K562 (cell line): ENCODE measurements at regions not wholly inside any gene's neighbourhood (a gene's known extent, or its start where the extent isn't known, plus 50 kb on each side); places are given as distances from the start of the nearest gene placed in this dataset.

ENCODE experiments used
- ATAC-seq: fragments of 200-7000 bp; cut with Tn5 transposase; 3 replicates; pipeline ENCODE4 v1.9.1; 2020; ENCODE audit warnings: moderate library complexity
- BruUV-seq: library from RNA; stranded (reverse); fragments of 400-500 nt; replicated peaks from 2 replicates; lab custom pipeline; 2021; lab: Mats Ljungman, UMichigan
- CTCF ChIA-PET: fragments of 300-600 bp; formaldehyde crosslinking; extraction: SDS; loops from one replicate; lab custom pipeline; 2021; ENCODE audit warnings: low intra/inter-chr PET ratio; lab: Yijun Ruan, JAX
- POLR2A ChIA-PET: fragments of 300-600, 350-650 bp; sonication (Branson Sonifier 250); formaldehyde crosslinking; extraction: SDS; loops from one replicate; lab custom pipeline; 2021; ENCODE audit warnings: antibody characterized with exemption, inconsistent platforms; lab: Yijun Ruan, JAX
- DNase-seq, 4 experiments: peaks; one replicate each; pipeline versions ENCODE4 v3.0.0 to v3.0.0-alpha.2; 2011 to 2018; ENCODE audit warnings: low spot score in 3 of 4, mixed read lengths in 3 of 4; ENCODE audit errors: extremely low read depth in 1 of 4
- FAIRE-seq: peaks from 2 replicates; lab custom pipeline; 2011; peaks lifted over from hg19 to GRCh38; lab: Jason Lieb, UNC
- H2AFZ ChIP-seq: 2 replicates; pipeline ENCODE4 v1.6.0; 2011; ENCODE audit warnings: low read depth, low read length, control low read depth, inconsistent platforms
- H3K27ac ChIP-seq: fragments of 200-600 bp; 3 replicates; pipeline ENCODE4 v1.8.0; 2011; ENCODE audit warnings: low read depth, mild to moderate bottlenecking, control low read depth, inconsistent platforms, low read length, moderate library complexity, mixed read lengths; ENCODE audit errors: extremely low read depth
- H3K27me3 ChIP-seq, 2 experiments: fragments of 300-600 bp in 1 of 2; 2 replicates in 1 of 2; 3 replicates in 1 of 2; pipeline versions ENCODE4 v1.6.0 to v1.8.0; 2011; ENCODE audit warnings: inconsistent platforms in 2 of 2, low read length in 2 of 2, mild to moderate bottlenecking in 1 of 2, mixed read lengths in 1 of 2, moderate library complexity in 1 of 2; ENCODE audit not compliant: control insufficient read depth in 2 of 2, insufficient read depth in 2 of 2
- H3K36me3 ChIP-seq: fragments of 300-600 bp; 3 replicates; pipeline ENCODE4 v1.8.0; 2011; ENCODE audit warnings: mild to moderate bottlenecking, low read length, inconsistent platforms; ENCODE audit not compliant: control insufficient read depth, insufficient read depth
- H3K4me1 ChIP-seq, 2 experiments: fragments of 200-600 bp in 1 of 2; replicated peaks in 1 of 2; 2 replicates in 1 of 2; 3 replicates in 1 of 2; pipeline versions ENCODE4 v1.5.1 to v1.8.0; 2011; ENCODE audit warnings: inconsistent platforms in 2 of 2, low read length in 2 of 2, mild to moderate bottlenecking in 1 of 2, mixed read lengths in 1 of 2, moderate library complexity in 1 of 2; ENCODE audit not compliant: control insufficient read depth in 2 of 2, insufficient read depth in 2 of 2
- H3K4me2 ChIP-seq: 2 replicates; pipeline ENCODE4 v1.6.1; 2011; ENCODE audit warnings: low read length, control low read depth, inconsistent platforms, mixed read lengths; ENCODE audit not compliant: insufficient read depth
- H3K4me3 ChIP-seq: fragments of 200-600 bp; sonication (generic), shearing (Covaris generic); 2 replicates; pipeline ENCODE4 v1.5.1; 2016; ENCODE audit warnings: control low read depth, inconsistent platforms
- H3K79me2 ChIP-seq: fragments of 200-600 bp; 3 replicates; pipeline ENCODE4 v1.8.0; 2011; ENCODE audit warnings: low read length, inconsistent platforms; ENCODE audit not compliant: control insufficient read depth, insufficient read depth
- H3K9ac ChIP-seq, 2 experiments: 2 replicates each; pipeline versions ENCODE4 v1.6.0 to v1.6.1; 2011; ENCODE audit warnings: low read depth in 2 of 2, low read length in 2 of 2, control low read depth in 1 of 2, inconsistent platforms in 1 of 2, mild to moderate bottlenecking in 1 of 2, mixed read lengths in 1 of 2; ENCODE audit not compliant: insufficient read depth in 1 of 2
- H3K9me1 ChIP-seq: one replicate; pipeline ENCODE4 v1.6.0; 2011; ENCODE audit warnings: inconsistent platforms, mild to moderate bottlenecking, low read length, moderate library complexity; ENCODE audit not compliant: control insufficient read depth, insufficient read depth
- H3K9me3 ChIP-seq: replicated peaks from 2 replicates; pipeline ENCODE4 v1.5.1; 2011; ENCODE audit warnings: low read depth, low read length, inconsistent platforms; ENCODE audit not compliant: control insufficient read depth, insufficient read depth
- H4K20me1 ChIP-seq: replicated peaks from 2 replicates; pipeline ENCODE4 v1.6.1; 2011; ENCODE audit warnings: low read length, inconsistent platforms, mixed read lengths; ENCODE audit not compliant: control insufficient read depth, insufficient read depth
- ARID3B ChIP-seq: fragments of 250-450 bp; sonication (Bioruptor Pico); IDR thresholded peaks from 2 replicates; pipeline ENCODE4 v1.4.0; 2020; ENCODE audit warnings: borderline replicate concordance
- BHLHE40 ChIP-seq: IDR thresholded peaks from 2 replicates; pipeline ENCODE4 v1.6.1; 2011; ENCODE audit warnings: low read length, improper control_type of control experiment
- CCAR2 ChIP-seq: fragments of 200-400 bp; formaldehyde crosslinking; IDR thresholded peaks from 2 replicates; pipeline ENCODE4 v1.6.1; 2017; ENCODE audit warnings: mild to moderate bottlenecking, low read depth, low read length
- COPS2 ChIP-seq: fragments of 450-650 bp; conservative IDR thresholded peaks from 2 replicates; pipeline ENCODE4 v1.6.1; 2016; ENCODE audit warnings: mild to moderate bottlenecking, moderate library complexity
- DACH1 ChIP-seq: fragments of 450-650 bp; IDR thresholded peaks from 2 replicates; pipeline ENCODE4 v1.6.1; 2018; ENCODE audit not compliant: partially characterized antibody
- IRF2 ChIP-seq: sonication (generic); formaldehyde crosslinking; IDR thresholded peaks from 2 replicates; pipeline ENCODE4 v1.8.1; 2022; ENCODE audit warnings: mild to moderate bottlenecking, missing genetic modification reagents
- OTX1 ChIP-seq: fragments of 450-650 bp; formaldehyde crosslinking; IDR thresholded peaks from 2 replicates; pipeline ENCODE4 v1.4.0; 2022; ENCODE audit warnings: mild to moderate bottlenecking
- SMAD3 ChIP-seq: fragments of 450-650 bp; formaldehyde crosslinking; conservative IDR thresholded peaks from 2 replicates; pipeline ENCODE4 v1.4.0; 2020; ENCODE audit warnings: mild to moderate bottlenecking
- SNRNP70 ChIP-seq: fragments of 200-400 bp; formaldehyde crosslinking; optimal IDR thresholded peaks from 2 replicates; pipeline ENCODE3; 2017; ENCODE audit warnings: low read depth, low read length
- STAT5B ChIP-seq: fragments of 250-450 bp; sonication (Bioruptor Pico); IDR thresholded peaks from 2 replicates; pipeline ENCODE4 v1.8.0; 2021; ENCODE audit warnings: mild to moderate bottlenecking, inconsistent platforms
- ZFX ChIP-seq: sonication (generic); formaldehyde crosslinking; IDR thresholded peaks from 2 replicates; pipeline ENCODE4 v1.8.0; 2022; ENCODE audit warnings: mild to moderate bottlenecking, missing genetic modification reagents, moderate library complexity
- ZNF124 ChIP-seq: sonication (generic); formaldehyde crosslinking; IDR thresholded peaks from 2 replicates; pipeline ENCODE4 v1.8.1; 2022; ENCODE audit warnings: missing genetic modification reagents
- ZNF134 ChIP-seq: fragments of 250-450 bp; sonication (Bioruptor Pico); conservative IDR thresholded peaks from 2 replicates; pipeline ENCODE4 v1.4.0; 2020
- ZNF644 ChIP-seq: fragments of 200-800 bp; sonication (Bioruptor generic); IDR thresholded peaks from 2 replicates; pipeline ENCODE4 v1.6.1; 2016; ENCODE audit warnings: low read depth, missing genetic modification characterization, missing compliant biosample characterization
- ZNF696 ChIP-seq: fragments of 250-450 bp; sonication (Bioruptor Pico); conservative IDR thresholded peaks from 2 replicates; pipeline ENCODE4 v1.4.0; 2020; ENCODE audit warnings: mild to moderate bottlenecking, moderate library complexity
- ZNF699 ChIP-seq: fragments of 250-450 bp; sonication (Bioruptor Pico); IDR thresholded peaks from 2 replicates; pipeline ENCODE4 v1.8.0; 2021; ENCODE audit warnings: mild to moderate bottlenecking, moderate library complexity; ENCODE audit not compliant: insufficient replicate concordance
- ZNF766 ChIP-seq: fragments of 200-800 bp; sonication (Bioruptor generic); conservative IDR thresholded peaks from 2 replicates; pipeline ENCODE4 v1.6.1; 2016; ENCODE audit warnings: missing genetic modification characterization, missing compliant biosample characterization
- WGBS: fragments of 100-300 bp; shearing (Covaris generic); methylation state at CpG from one replicate; pipeline ENCODE4 v1.1.6; 2016; ENCODE audit warnings: low coverage, mixed read lengths; ENCODE audit not compliant: insufficient coverage; ENCODE audit errors: missing lambda C conversion rate; 5-methylcytosine and 5-hydroxymethylcytosine counted together
- in situ Hi-C: fragments of 300-500 bp; cut with MboI; formaldehyde crosslinking; loops from 4 replicates; pipeline ENCODE4 v1.15.0; 2018; ENCODE audit warnings: inconsistent platforms, mixed read lengths
- intact Hi-C: fragments of 100-400 bp; cut with micrococcal nuclease; formaldehyde crosslinking; loops from 2 replicates; pipeline ENCODE4 v1.14.2; 2022
- TF ChIP-seq, protein P1 (sequence below): fragments of 450-650 bp; formaldehyde crosslinking; IDR thresholded peaks from 2 replicates; pipeline ENCODE4 v1.4.0; 2020; ENCODE audit warnings: mild to moderate bottlenecking, moderate library complexity
- TF ChIP-seq, protein P2 (sequence below): fragments of 450-650 bp; IDR thresholded peaks from 2 replicates; pipeline ENCODE4 v1.6.1; 2016; ENCODE audit warnings: borderline replicate concordance

DNA sequence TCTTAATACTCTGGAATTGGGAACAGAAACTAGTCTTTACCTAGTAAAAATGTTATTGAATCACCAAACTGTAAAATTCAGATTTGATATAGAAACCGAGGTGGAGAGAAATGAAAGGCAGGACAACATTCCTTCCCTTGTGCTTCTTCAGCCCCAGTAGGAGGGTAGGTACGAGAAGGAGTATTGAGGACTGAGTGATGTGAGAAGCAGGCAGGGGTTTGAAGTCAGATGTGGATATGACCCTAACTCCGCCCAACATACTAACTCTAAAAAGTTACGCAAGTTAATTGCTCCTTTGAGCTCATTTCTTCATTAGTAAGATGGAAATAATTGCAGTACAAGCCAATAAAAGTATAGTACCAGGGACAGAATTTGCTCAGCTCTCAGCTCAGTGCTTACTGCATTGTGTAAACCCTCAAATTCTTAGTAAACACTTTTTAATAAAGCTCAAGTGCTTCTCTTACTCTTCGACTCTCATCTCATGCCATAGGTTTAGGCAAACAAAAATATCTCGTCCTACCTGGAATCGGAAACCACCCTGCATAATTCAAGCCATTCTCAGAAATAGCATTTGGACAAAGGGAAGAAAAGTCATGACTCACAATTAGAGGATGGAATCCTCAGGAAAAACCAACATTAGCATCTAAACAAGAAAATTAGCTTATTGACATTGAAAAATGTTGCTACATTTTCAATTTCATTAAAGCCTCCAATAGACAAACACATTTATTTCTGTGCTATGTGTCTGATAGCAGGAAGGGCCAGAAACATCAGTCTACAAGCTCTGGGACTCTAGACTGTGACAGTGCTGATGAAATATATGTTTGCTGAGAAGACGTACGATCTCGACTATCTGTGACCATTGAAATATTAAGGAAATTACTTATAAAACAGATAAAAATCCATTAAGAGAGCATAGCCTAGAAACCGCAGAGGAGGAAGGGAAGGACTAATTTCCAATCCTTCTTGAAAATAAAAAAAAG lies 161.3 kb downstream of the HNMT start:
- H3K4me3 ChIP-seq, result no peak overlapping the region
- no peak overlapping the region for H2AFZ ChIP-seq
- ChIA-PET CTCF (no interaction called here), POLR2A (interaction anchor here (0.7 kb wide), 1 partner anchor 84 kb away, joined by 3 read pairs; no protein-coding TSS in a partner anchor)
- H4K20me1 ChIP-seq, result no peaks in the 10 kb centered on the region
- TF ChIP-seq OTX1 (CRISPR knock-in tag) (no peak), STAT5B (CRISPR knock-in tag) (no peak), CCAR2 (no peak), ZNF766 (CRISPR knock-in tag) (no peak), IRF2 (CRISPR knock-in tag) (no peak), BHLHE40 (no peak), DACH1 (no peak), SMAD3 (CRISPR knock-in tag) (no peak), SNRNP70 (no peak), ZNF124 (CRISPR knock-in tag) (no peak), ZFX (CRISPR knock-in tag) (no peak), ZNF699 (CRISPR knock-in tag) (no peak), ZNF134 (CRISPR knock-in tag) (no peak), ZNF644 (no peak), COPS2 (no peak), ZNF696 (CRISPR knock-in tag) (no peak), ARID3B (CRISPR knock-in tag) (no peak)
- TF ChIP-seq, protein P1, sequence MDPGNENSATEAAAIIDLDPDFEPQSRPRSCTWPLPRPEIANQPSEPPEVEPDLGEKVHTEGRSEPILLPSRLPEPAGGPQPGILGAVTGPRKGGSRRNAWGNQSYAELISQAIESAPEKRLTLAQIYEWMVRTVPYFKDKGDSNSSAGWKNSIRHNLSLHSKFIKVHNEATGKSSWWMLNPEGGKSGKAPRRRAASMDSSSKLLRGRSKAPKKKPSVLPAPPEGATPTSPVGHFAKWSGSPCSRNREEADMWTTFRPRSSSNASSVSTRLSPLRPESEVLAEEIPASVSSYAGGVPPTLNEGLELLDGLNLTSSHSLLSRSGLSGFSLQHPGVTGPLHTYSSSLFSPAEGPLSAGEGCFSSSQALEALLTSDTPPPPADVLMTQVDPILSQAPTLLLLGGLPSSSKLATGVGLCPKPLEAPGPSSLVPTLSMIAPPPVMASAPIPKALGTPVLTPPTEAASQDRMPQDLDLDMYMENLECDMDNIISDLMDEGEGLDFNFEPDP (CRISPR knock-in tag), result no peak
- TF ChIP-seq, protein P2, sequence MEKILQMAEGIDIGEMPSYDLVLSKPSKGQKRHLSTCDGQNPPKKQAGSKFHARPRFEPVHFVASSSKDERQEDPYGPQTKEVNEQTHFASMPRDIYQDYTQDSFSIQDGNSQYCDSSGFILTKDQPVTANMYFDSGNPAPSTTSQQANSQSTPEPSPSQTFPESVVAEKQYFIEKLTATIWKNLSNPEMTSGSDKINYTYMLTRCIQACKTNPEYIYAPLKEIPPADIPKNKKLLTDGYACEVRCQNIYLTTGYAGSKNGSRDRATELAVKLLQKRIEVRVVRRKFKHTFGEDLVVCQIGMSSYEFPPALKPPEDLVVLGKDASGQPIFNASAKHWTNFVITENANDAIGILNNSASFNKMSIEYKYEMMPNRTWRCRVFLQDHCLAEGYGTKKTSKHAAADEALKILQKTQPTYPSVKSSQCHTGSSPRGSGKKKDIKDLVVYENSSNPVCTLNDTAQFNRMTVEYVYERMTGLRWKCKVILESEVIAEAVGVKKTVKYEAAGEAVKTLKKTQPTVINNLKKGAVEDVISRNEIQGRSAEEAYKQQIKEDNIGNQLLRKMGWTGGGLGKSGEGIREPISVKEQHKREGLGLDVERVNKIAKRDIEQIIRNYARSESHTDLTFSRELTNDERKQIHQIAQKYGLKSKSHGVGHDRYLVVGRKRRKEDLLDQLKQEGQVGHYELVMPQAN, result no peak
- H3K4me1 ChIP-seq, result no peaks in the 10 kb centered on the region
- H3K27ac ChIP-seq, result no peak overlapping the region
- FAIRE-seq (no peak), ATAC-seq (no peak), DNase-seq (no peak)
- intact Hi-C loops (no loop called here), in situ Hi-C loops (no loop called here)
- H3K79me2 ChIP-seq, result no peaks in the 10 kb centered on the region
- no peaks in the 10 kb centered on the region for H3K9me3 ChIP-seq
- no TSS peak for BruUV-seq
- H3K4me2 ChIP-seq, result no peak overlapping the region
- no peaks in the 10 kb centered on the region for H3K9me1 ChIP-seq
- H3K36me3 ChIP-seq, result no peaks in the 10 kb centered on the region
- no peaks in the 10 kb centered on the region for H3K27me3 ChIP-seq
- WGBS, result 2% methylated on average over 11 of the region's 11 CpGs
- no peak overlapping the region for H3K9ac ChIP-seq
